ENCODE measurements at regions not wholly inside any gene's neighbourhood (a gene's known extent, or its start where the extent isn't known, plus 50 kb on each side); places are given as distances from the start of the nearest gene placed in this dataset.

DNA sequence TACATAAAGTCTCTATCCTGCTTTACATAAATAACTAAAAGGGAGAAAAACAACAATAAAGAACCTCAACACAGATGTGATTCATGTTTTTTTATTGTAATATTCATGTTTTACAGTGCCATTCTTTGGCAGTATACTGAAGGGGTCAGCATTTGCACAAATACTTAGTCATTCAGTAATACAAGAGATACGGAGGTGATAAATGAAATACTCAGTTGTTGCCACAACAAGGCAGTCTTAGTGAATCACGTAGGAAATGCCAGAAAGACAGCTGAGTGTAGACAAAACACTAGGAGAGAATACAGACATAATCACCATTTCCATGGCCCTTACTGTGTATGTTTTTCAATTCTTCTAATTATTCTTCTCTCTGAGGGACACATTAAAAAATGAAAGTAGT is 910.4 kb downstream of the METTL15 start (continued):
- TF ChIP-seq, protein P1, sequence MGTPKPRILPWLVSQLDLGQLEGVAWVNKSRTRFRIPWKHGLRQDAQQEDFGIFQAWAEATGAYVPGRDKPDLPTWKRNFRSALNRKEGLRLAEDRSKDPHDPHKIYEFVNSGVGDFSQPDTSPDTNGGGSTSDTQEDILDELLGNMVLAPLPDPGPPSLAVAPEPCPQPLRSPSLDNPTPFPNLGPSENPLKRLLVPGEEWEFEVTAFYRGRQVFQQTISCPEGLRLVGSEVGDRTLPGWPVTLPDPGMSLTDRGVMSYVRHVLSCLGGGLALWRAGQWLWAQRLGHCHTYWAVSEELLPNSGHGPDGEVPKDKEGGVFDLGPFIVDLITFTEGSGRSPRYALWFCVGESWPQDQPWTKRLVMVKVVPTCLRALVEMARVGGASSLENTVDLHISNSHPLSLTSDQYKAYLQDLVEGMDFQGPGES (IDR thresholded peaks at IDR 0.05; ENCODE audit: low read depth, low read length), result no peak
- TF ChIP-seq FOXJ3 (CRISPR knock-in tag; IDR thresholded peaks at IDR 0.05) (no peak), REST (IDR thresholded peaks at IDR 0.05; ENCODE audit: low read depth, low read length) (no peak), RCOR1 (IDR thresholded peaks at IDR 0.05; ENCODE audit: low read length) (no peak)

DNA sequence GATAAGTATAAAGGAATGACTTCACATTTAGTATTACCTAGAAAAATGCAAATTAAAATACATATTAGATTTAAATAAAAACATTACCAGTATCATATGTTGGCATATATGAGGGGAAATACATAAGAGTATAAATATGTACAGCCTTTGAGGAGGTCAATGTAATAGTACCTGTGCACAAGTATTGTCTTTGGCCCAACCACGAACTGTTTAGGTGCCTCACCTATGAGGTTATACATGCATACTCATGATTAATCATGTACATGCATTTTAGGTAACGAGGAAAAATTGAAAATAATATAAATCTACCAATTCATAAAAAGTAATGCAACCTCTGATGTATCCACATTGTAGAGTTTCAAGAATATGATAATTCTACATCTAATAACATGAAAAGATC is 909.8 kb downstream of the METTL15 start:
- no peak overlapping the region for H3K4me3 ChIP-seq (ENCODE audit: low read depth in 2 of 2, low read length in 1 of 2)
- no peak overlapping the region for H3K9ac ChIP-seq
- no peaks in the 10 kb centered on the region for H3K27me3 ChIP-seq (ENCODE audit: insufficient read depth)
- peaks cover 0 to 25% of the 10 kb centered on the region in 2 experiments; a peak in 1 of 4 replicates for H3K4me1 ChIP-seq (ENCODE audit: control insufficient read depth in 1 of 2, insufficient read depth in 2 of 2, low read depth in 1 of 2, low read length in 1 of 2)
- no peaks in the 10 kb centered on the region for H3K9me3 ChIP-seq
- H3F3A ChIP-seq (replicated peaks; ENCODE audit: insufficient read depth), result peaks cover 27% of the 10 kb centered on the region
- no peak for TF ChIP-seq RXRA (IDR thresholded peaks at IDR 0.05; ENCODE audit: borderline replicate concordance, low read depth)
- H3K79me2 ChIP-seq (ENCODE audit: insufficient read depth), result no peaks in the 10 kb centered on the region
- H3K36me3 ChIP-seq (replicated peaks in 1 of 2; ENCODE audit: control insufficient read depth in 1 of 2, insufficient read depth in 2 of 2, low read length in 1 of 2), result no peaks in the 10 kb centered on the region
- H2AFZ ChIP-seq (ENCODE audit: low read depth), result no peak overlapping the region
- 64% methylated on average over 2 of the region's 2 CpGs for WGBS (ENCODE audit: low lambda C conversion rate)
- H4K20me1 ChIP-seq (ENCODE audit: insufficient read depth), result no peaks in the 10 kb centered on the region
- no peak for DNase-seq
- no peaks in the 10 kb centered on the region for H3K9me2 ChIP-seq
- POLR2A ChIA-PET, result no interaction called here
- H3K27ac ChIP-seq (ENCODE audit: low read depth in 2 of 2, low read length in 1 of 2), result peak overlapping the region in 1 of 2 experiments; percentile 91; a peak in 2 of 4 replicates
- no peak overlapping the region for H3K4me2 ChIP-seq
- CTCF ChIA-PET, result interaction anchor here (1.0 kb wide), 1 partner anchor 311 kb away, joined by 3 read pairs; no protein-coding TSS in a partner anchor

DNA sequence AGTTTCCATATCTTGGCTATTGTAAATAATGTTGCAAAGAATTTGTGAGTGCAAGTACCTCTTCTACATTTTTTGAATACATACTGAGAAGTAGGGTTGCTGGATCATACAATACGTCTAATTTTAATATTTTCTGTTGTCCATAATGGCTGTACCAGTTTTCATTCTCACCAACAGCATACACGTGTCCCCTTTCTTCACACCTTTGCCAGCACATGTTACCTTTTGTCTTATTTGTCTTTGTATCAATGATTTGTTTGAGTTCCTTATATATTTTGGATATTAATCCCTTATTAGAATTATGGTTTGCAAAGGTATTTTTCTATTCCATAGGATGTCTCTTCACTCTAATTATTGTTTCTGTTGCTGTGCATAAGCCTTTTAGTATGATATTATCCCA is 904.3 kb downstream of the METTL15 start:
- H3K4me2 ChIP-seq, result no peak overlapping the region
- ChIA-PET CTCF (no interaction called here), POLR2A (no interaction called here)
- H3K9ac ChIP-seq, result no peak overlapping the region
- WGBS (ENCODE audit: low lambda C conversion rate), result 42% methylated on average over 2 of the region's 2 CpGs
- H3F3A ChIP-seq (replicated peaks; ENCODE audit: insufficient read depth), result no peaks in the 10 kb centered on the region
- H3K36me3 ChIP-seq (replicated peaks in 1 of 2; ENCODE audit: control insufficient read depth in 1 of 2, insufficient read depth in 2 of 2, low read length in 1 of 2), result no peaks in the 10 kb centered on the region
- no peaks in the 10 kb centered on the region for H3K79me2 ChIP-seq (ENCODE audit: insufficient read depth)
- H2AFZ ChIP-seq (ENCODE audit: low read depth), result no peak overlapping the region
- H3K27ac ChIP-seq (ENCODE audit: low read depth in 2 of 2, low read length in 1 of 2), result no peak overlapping the region
- no peaks in the 10 kb centered on the region for H3K27me3 ChIP-seq (ENCODE audit: insufficient read depth)
- H3K9me3 ChIP-seq, result no peaks in the 10 kb centered on the region
- no peaks in the 10 kb centered on the region; a peak in 1 of 4 replicates for H3K4me1 ChIP-seq (ENCODE audit: control insufficient read depth in 1 of 2, insufficient read depth in 2 of 2, low read depth in 1 of 2, low read length in 1 of 2)
- H3K9me2 ChIP-seq, result no peaks in the 10 kb centered on the region
- H4K20me1 ChIP-seq (ENCODE audit: insufficient read depth), result no peaks in the 10 kb centered on the region
- H3K4me3 ChIP-seq (ENCODE audit: low read depth in 2 of 2, low read length in 1 of 2), result no peak overlapping the region
- DNase-seq, result no peak
- no peak for TF ChIP-seq RFX5 (IDR thresholded peaks at IDR 0.05; ENCODE audit: low read length)
- no peak for TF ChIP-seq MXI1 (IDR thresholded peaks at IDR 0.05; ENCODE audit: low read depth, low read length)
- no peak for TF ChIP-seq SMC3 (IDR thresholded peaks at IDR 0.05; ENCODE audit: low read depth, low read length)
- TF ChIP-seq MAX (IDR thresholded peaks at IDR 0.05; ENCODE audit: low read depth), result no peak
- no peak for TF ChIP-seq FOXM1 (IDR thresholded peaks at IDR 0.05; ENCODE audit: low read depth)
- TF ChIP-seq RAD21 (IDR thresholded peaks at IDR 0.05; ENCODE audit: low read length), result no peak
- TF ChIP-seq TEAD4 (IDR thresholded peaks at IDR 0.05; ENCODE audit: borderline replicate concordance, insufficient read depth), result no peak
- no peak for TF ChIP-seq REST (IDR thresholded peaks at IDR 0.05; ENCODE audit: low read depth, low read length)
- TF ChIP-seq TAF1 (IDR thresholded peaks at IDR 0.05; ENCODE audit: borderline replicate concordance, low read depth, low read length), result no peak
- no peak for TF ChIP-seq SIN3A (IDR thresholded peaks at IDR 0.05; ENCODE audit: borderline replicate concordance, low read depth, low read length)
- TF ChIP-seq NFIC (IDR thresholded peaks at IDR 0.05; ENCODE audit: borderline replicate concordance), result no peak
- TF ChIP-seq ELF1 (IDR thresholded peaks at IDR 0.05), result no peak
- TF ChIP-seq GATA2 (CRISPR knock-in tag; IDR thresholded peaks at IDR 0.05), result no peak
